ENCODE measurements at regions not wholly inside any gene's neighbourhood (a gene's known extent, or its start where the extent isn't known, plus 50 kb on each side); places are given as distances from the start of the nearest gene placed in this dataset.
"Not testable (repeated sequence)": the region's sequence is repeated elsewhere in the genome, so short reads cannot be mapped to it uniquely, and the experiment has no call there.

GRCh38 chr3:36097209-36097608 is 283.1 kb upstream of the STAC start:
- DNase-seq = no peak

GRCh38 chr3:36114353-36114752 is 266.0 kb upstream of the STAC start:
- no peak for DNase-seq

GRCh38 chr3:36124118-36124796 is 256.0 kb upstream of the STAC start:
- DNase-seq = peak; percentile 4

- DNase-seq = no peak
Observed at GRCh38 chr3:36132214-36132613, 248.1 kb upstream of the STAC start.

GRCh38 chr3:36135863-36136262 is 244.4 kb upstream of the STAC start:
- no peak for DNase-seq

GRCh38 chr3:36142746-36143145 is 237.6 kb upstream of the STAC start:
- DNase-seq = no peak

- DNase-seq = no peak
Observed at GRCh38 chr3:36146404-36146803, 233.9 kb upstream of the STAC start.

GRCh38 chr3:36147934-36148558 is 232.3 kb upstream of the STAC start:
- DNase-seq = no peak

GRCh38 chr3:36149447-36149865 is 230.8 kb upstream of the STAC start:
- no peak for DNase-seq

- no peak for DNase-seq
Observed at GRCh38 chr3:36155515-36155914, 224.8 kb upstream of the STAC start.

- DNase-seq = no peak
Observed at GRCh38 chr3:36164400-36164799, 215.9 kb upstream of the STAC start.

- DNase-seq = no peak
Observed at GRCh38 chr3:36165509-36166290, 214.6 kb upstream of the STAC start.

- no peak for DNase-seq
Observed at GRCh38 chr3:36166477-36166876, 213.8 kb upstream of the STAC start.

GRCh38 chr3:36172699-36173098 is 207.6 kb upstream of the STAC start:
- DNase-seq = no peak

- DNase-seq = peak; percentile 2
Observed at GRCh38 chr3:36175113-36175812, 205.0 kb upstream of the STAC start.

- no peak for DNase-seq
Observed at GRCh38 chr3:36175916-36176461, 204.3 kb upstream of the STAC start.

GRCh38 chr3:36178018-36178417 is 202.3 kb upstream of the STAC start:
- no peak for DNase-seq

GRCh38 chr3:36182024-36182423 is 198.3 kb upstream of the STAC start:
- DNase-seq = no peak

- not testable (repeated sequence) for DNase-seq
Observed at GRCh38 chr3:36187197-36187596, 193.1 kb upstream of the STAC start.

GRCh38 chr3:36192901-36193300 is 187.4 kb upstream of the STAC start:
- DNase-seq = no peak

GRCh38 chr3:36193448-36193847 is 186.9 kb upstream of the STAC start:
- DNase-seq = no peak

- no peak for DNase-seq
Observed at GRCh38 chr3:36196058-36196457, 184.2 kb upstream of the STAC start.

GRCh38 chr3:36197151-36197550 is 183.2 kb upstream of the STAC start:
- DNase-seq = no peak
